Panc1 (cell line): ENCODE measurements at regions not wholly inside any gene's neighbourhood (a gene's known extent, or its start where the extent isn't known, plus 50 kb on each side); places are given as distances from the start of the nearest gene placed in this dataset.

ENCODE experiments used
- ATAC-seq: fragments of 200-7000 bp; cut with Tn5 transposase; 2 replicates; pipeline ENCODE4 v1.9.1; 2020; ENCODE audit warnings: mild to moderate bottlenecking, moderate library complexity
- BruUV-seq: library from RNA; stranded (reverse); fragments of 400-500 nt; replicated peaks from 2 replicates; lab custom pipeline; 2021; lab: Mats Ljungman, UMichigan
- CTCF ChIA-PET: fragments of 300-600 bp; sonication (Branson Sonifier 250); formaldehyde crosslinking; loops from one replicate; lab custom pipeline; 2022; ENCODE audit warnings: antibody characterized with exemption; lab: Charles Lee
- POLR2A ChIA-PET: fragments of 300-600 bp; sonication (Branson Sonifier 250); formaldehyde crosslinking; loops from one replicate; lab custom pipeline; 2022; ENCODE audit warnings: antibody characterized with exemption; lab: Charles Lee
- DNase-seq: peaks from one replicate; pipeline ENCODE4 v3.0.0-alpha.2; 2010; ENCODE audit warnings: low read depth, low spot score
- H3K27ac ChIP-seq: 2 replicates; pipeline ENCODE4 v1.5.1; 2011; ENCODE audit warnings: mild to moderate bottlenecking, low read length, inconsistent platforms
- H3K27me3 ChIP-seq: fragments of 200-500 bp; sonication (Bioruptor generic); 2 replicates; pipeline ENCODE4 v1.6.0; 2014; ENCODE audit warnings: low read length, inconsistent platforms; ENCODE audit not compliant: control insufficient read depth, insufficient read depth
- H3K36me3 ChIP-seq: fragments of 200-500 bp; sonication (Bioruptor generic); 2 replicates; pipeline ENCODE4 v1.5.1; 2014; ENCODE audit warnings: inconsistent platforms, mild to moderate bottlenecking, low read length, moderate library complexity; ENCODE audit not compliant: control insufficient read depth, insufficient read depth
- H3K4me1 ChIP-seq: 2 replicates; pipeline ENCODE4 v1.5.1; 2011; ENCODE audit warnings: inconsistent platforms, mild to moderate bottlenecking, low read length, moderate library complexity; ENCODE audit not compliant: control insufficient read depth, insufficient read depth
- H3K4me3 ChIP-seq, 2 experiments: 2 replicates each; pipeline ENCODE4 v1.5.1; 2011 to 2012; ENCODE audit warnings: low read depth in 2 of 2, low read length in 2 of 2, mild to moderate bottlenecking in 2 of 2, inconsistent platforms in 1 of 2, moderate library complexity in 1 of 2
- H3K9me3 ChIP-seq: fragments of 200-500 bp; sonication (Bioruptor generic); 2 replicates; pipeline ENCODE4 v1.5.1; 2014; ENCODE audit warnings: low read depth, mild to moderate bottlenecking, inconsistent platforms, low read length, moderate library complexity; ENCODE audit not compliant: control insufficient read depth, insufficient read depth
- CTCF ChIP-seq: fragments of 450-650 bp; IDR thresholded peaks from 2 replicates; pipeline ENCODE4 v1.5.1; 2017; ENCODE audit warnings: mild to moderate bottlenecking
- POLR2AphosphoS5 ChIP-seq: IDR thresholded peaks from 2 replicates; pipeline ENCODE4 v1.6.1; 2012; ENCODE audit warnings: mild to moderate bottlenecking, low read depth, low read length, moderate library complexity
- REST ChIP-seq, 2 experiments: IDR thresholded peaks; 2 replicates each; pipeline ENCODE4 v1.6.1; 2011 to 2012; ENCODE audit warnings: low read depth in 2 of 2, control low read depth in 1 of 2, low read length in 1 of 2, mild to moderate bottlenecking in 1 of 2, moderate library complexity in 1 of 2; ENCODE audit not compliant: insufficient read depth in 1 of 2
- SIN3A ChIP-seq: IDR thresholded peaks from 2 replicates; pipeline ENCODE4 v1.6.1; 2012; ENCODE audit warnings: low read depth, mild to moderate bottlenecking, low read length, moderate library complexity, borderline replicate concordance; ENCODE audit not compliant: insufficient read depth
- TCF7L2 ChIP-seq: IDR thresholded peaks from 2 replicates; pipeline ENCODE4 v1.6.1; 2011; ENCODE audit warnings: mild to moderate bottlenecking, low read depth, low read length, inconsistent platforms
- in situ Hi-C: cut with HindIII; loops from 2 replicates; pipeline ENCODE4 v1.10.0; 2016; ENCODE audit warnings: low sequenced_read_pairs, low pct_unique_long_range_greater_than_20kb
- intact Hi-C: fragments of 100-400 bp; cut with micrococcal nuclease; formaldehyde crosslinking; loops from one replicate; pipeline ENCODE4 v1.10.0; 2022; ENCODE audit not compliant: unreplicated experiment

GRCh38 chr10:121416071-121416470 lies 182.2 kb downstream of the FGFR2 start:
- ChIA-PET POLR2A (no interaction called here), CTCF (no interaction called here)
- H3K9me3 ChIP-seq = no peaks in the 10 kb centered on the region
- H3K27me3 ChIP-seq = no peaks in the 10 kb centered on the region
- DNase-seq (no peak), ATAC-seq (no peak)
- no TSS peak for BruUV-seq
- H3K4me1 ChIP-seq = no peaks in the 10 kb centered on the region
- H3K4me3 ChIP-seq = no peak overlapping the region
- no peak for TF ChIP-seq TCF7L2
- no peak for TF ChIP-seq CTCF
- no peak for TF ChIP-seq REST (IDR thresholded peaks at IDR 0.05; ENCODE audit: insufficient read depth in 1 of 2, low read depth in 2 of 2, low read length in 1 of 2)
- TF ChIP-seq SIN3A = no peak
- no peak for TF ChIP-seq POLR2AphosphoS5
- intact Hi-C loops (no loop called here), in situ Hi-C loops (no loop called here)
- no peaks in the 10 kb centered on the region for H3K36me3 ChIP-seq
- no peak overlapping the region for H3K27ac ChIP-seq

GRCh38 chr10:121417298-121417697 lies 180.9 kb downstream of the FGFR2 start:
- H3K4me1 ChIP-seq = no peaks in the 10 kb centered on the region
- no peak for DNase-seq
- no peak overlapping the region for H3K27ac ChIP-seq
- ATAC-seq = no peak
- intact Hi-C loops (no loop called here), in situ Hi-C loops (no loop called here)
- no peaks in the 10 kb centered on the region for H3K36me3 ChIP-seq
- no TSS peak for BruUV-seq
- no peak overlapping the region for H3K4me3 ChIP-seq
- TF ChIP-seq REST (IDR thresholded peaks at IDR 0.05; ENCODE audit: insufficient read depth in 1 of 2, low read depth in 2 of 2, low read length in 1 of 2) (no peak), CTCF (no peak), POLR2AphosphoS5 (no peak), SIN3A (no peak), TCF7L2 (no peak)
- H3K9me3 ChIP-seq = no peaks in the 10 kb centered on the region
- no peaks in the 10 kb centered on the region for H3K27me3 ChIP-seq
- CTCF ChIA-PET = no interaction called here
- POLR2A ChIA-PET = no interaction called here
